K562 (cell line): ENCODE measurements at regions not wholly inside any gene's neighbourhood (a gene's known extent, or its start where the extent isn't known, plus 50 kb on each side); places are given as distances from the start of the nearest gene placed in this dataset.

ENCODE experiments used
- ARID1B ChIP-seq: fragments of 450-650 bp; IDR thresholded peaks from 2 replicates; pipeline ENCODE4 v1.6.1; 2016; ENCODE audit warnings: antibody characterized with exemption, mild to moderate bottlenecking, inconsistent platforms
- ATF1 ChIP-seq, 2 experiments: fragments of 450-650 bp in 1 of 2; IDR thresholded peaks; 2 replicates each; pipeline ENCODE4 v1.6.1; 2016; ENCODE audit warnings: missing compliant biosample characterization in 1 of 2, missing genetic modification characterization in 1 of 2
- POU5F1 ChIP-seq: fragments of 150-350 bp; IDR thresholded peaks from 2 replicates; pipeline ENCODE4 v1.6.1; 2014; ENCODE audit warnings: borderline replicate concordance, low read length, low read depth, mild to moderate bottlenecking; ENCODE audit not compliant: partially characterized antibody
- SRSF1 ChIP-seq: fragments of 200-400 bp; formaldehyde crosslinking; IDR thresholded peaks from 2 replicates; pipeline ENCODE4 v1.6.1; 2017; ENCODE audit warnings: mild to moderate bottlenecking, low read depth, low read length, moderate library complexity
- ZHX1 ChIP-seq: fragments of 150-350 bp; conservative IDR thresholded peaks from 2 replicates; pipeline ENCODE4 v1.6.1; 2014; ENCODE audit warnings: low read length
- TF ChIP-seq, protein P1 (sequence below), 3 experiments: IDR thresholded peaks in 2 of 3; conservative IDR thresholded peaks in 1 of 3; 2 replicates each; pipeline ENCODE4 v1.5.1; 2011 to 2012; ENCODE audit warnings: low read length in 3 of 3, mild to moderate bottlenecking in 3 of 3, control low read depth in 2 of 3, improper control_type of control experiment in 1 of 3, inconsistent platforms in 1 of 3, low read depth in 1 of 3, mixed read lengths in 1 of 3, moderate library complexity in 1 of 3; ENCODE audit not compliant: insufficient read depth in 2 of 3
- TF ChIP-seq, protein P2 (sequence below): fragments of 450-650 bp; IDR thresholded peaks from 2 replicates; pipeline ENCODE4 v1.6.1; 2017; ENCODE audit warnings: antibody characterized with exemption, mild to moderate bottlenecking

- TF ChIP-seq POU5F1 (no peak), SRSF1 (no peak), ZHX1 (no peak), ATF1 (CRISPR knock-in tag; IDR thresholded peaks at IDR 0.05) (no peak), ATF1 (tag; IDR thresholded peaks at IDR 0.05) (no peak), ARID1B (no peak)
- TF ChIP-seq, protein P1, sequence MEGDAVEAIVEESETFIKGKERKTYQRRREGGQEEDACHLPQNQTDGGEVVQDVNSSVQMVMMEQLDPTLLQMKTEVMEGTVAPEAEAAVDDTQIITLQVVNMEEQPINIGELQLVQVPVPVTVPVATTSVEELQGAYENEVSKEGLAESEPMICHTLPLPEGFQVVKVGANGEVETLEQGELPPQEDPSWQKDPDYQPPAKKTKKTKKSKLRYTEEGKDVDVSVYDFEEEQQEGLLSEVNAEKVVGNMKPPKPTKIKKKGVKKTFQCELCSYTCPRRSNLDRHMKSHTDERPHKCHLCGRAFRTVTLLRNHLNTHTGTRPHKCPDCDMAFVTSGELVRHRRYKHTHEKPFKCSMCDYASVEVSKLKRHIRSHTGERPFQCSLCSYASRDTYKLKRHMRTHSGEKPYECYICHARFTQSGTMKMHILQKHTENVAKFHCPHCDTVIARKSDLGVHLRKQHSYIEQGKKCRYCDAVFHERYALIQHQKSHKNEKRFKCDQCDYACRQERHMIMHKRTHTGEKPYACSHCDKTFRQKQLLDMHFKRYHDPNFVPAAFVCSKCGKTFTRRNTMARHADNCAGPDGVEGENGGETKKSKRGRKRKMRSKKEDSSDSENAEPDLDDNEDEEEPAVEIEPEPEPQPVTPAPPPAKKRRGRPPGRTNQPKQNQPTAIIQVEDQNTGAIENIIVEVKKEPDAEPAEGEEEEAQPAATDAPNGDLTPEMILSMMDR (IDR thresholded peaks at IDR 0.05 in 2 of 3, conservative IDR thresholded peaks at IDR 0.05 in 1 of 3; ENCODE audit: insufficient read depth in 2 of 3, low read depth in 1 of 3, low read length in 3 of 3) = no peak
- TF ChIP-seq, protein P2, sequence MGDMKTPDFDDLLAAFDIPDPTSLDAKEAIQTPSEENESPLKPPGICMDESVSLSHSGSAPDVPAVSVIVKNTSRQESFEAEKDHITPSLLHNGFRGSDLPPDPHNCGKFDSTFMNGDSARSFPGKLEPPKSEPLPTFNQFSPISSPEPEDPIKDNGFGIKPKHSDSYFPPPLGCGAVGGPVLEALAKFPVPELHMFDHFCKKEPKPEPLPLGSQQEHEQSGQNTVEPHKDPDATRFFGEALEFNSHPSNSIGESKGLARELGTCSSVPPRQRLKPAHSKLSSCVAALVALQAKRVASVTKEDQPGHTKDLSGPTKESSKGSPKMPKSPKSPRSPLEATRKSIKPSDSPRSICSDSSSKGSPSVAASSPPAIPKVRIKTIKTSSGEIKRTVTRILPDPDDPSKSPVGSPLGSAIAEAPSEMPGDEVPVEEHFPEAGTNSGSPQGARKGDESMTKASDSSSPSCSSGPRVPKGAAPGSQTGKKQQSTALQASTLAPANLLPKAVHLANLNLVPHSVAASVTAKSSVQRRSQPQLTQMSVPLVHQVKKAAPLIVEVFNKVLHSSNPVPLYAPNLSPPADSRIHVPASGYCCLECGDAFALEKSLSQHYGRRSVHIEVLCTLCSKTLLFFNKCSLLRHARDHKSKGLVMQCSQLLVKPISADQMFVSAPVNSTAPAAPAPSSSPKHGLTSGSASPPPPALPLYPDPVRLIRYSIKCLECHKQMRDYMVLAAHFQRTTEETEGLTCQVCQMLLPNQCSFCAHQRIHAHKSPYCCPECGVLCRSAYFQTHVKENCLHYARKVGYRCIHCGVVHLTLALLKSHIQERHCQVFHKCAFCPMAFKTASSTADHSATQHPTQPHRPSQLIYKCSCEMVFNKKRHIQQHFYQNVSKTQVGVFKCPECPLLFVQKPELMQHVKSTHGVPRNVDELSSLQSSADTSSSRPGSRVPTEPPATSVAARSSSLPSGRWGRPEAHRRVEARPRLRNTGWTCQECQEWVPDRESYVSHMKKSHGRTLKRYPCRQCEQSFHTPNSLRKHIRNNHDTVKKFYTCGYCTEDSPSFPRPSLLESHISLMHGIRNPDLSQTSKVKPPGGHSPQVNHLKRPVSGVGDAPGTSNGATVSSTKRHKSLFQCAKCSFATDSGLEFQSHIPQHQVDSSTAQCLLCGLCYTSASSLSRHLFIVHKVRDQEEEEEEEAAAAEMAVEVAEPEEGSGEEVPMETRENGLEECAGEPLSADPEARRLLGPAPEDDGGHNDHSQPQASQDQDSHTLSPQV = no peak
These were observed 1311.9 kb upstream of the NRXN1 start for GRCh38 chr2:52343706-52344266.
